SK-N-SH treated with all-trans-retinoic acid at 6 μM for 48 hours (cell line): ENCODE measurements at regions not wholly inside any gene's neighbourhood (a gene's known extent, or its start where the extent isn't known, plus 50 kb on each side); places are given as distances from the start of the nearest gene placed in this dataset.

Experiments used
- ATAC-seq: fragments of 200-7000 bp; cut with Tn5 transposase; 3 replicates; pipeline ENCODE4 v1.9.1; 2020; ENCODE audit warnings: mild to moderate bottlenecking, moderate library complexity
- BACH2 ChIP-seq: fragments of 250-450 bp; sonication (Bioruptor Pico); IDR thresholded peaks from 2 replicates; pipeline ENCODE4 v1.9.0; 2021; ENCODE audit warnings: mild to moderate bottlenecking, borderline replicate concordance
- CSDC2 ChIP-seq: fragments of 250-450 bp; sonication (Bioruptor Pico); IDR thresholded peaks from 2 replicates; pipeline ENCODE4 v1.5.0; 2020; ENCODE audit warnings: mild to moderate bottlenecking, moderate library complexity
- CSRNP3 ChIP-seq: fragments of 250-450 bp; sonication (Bioruptor Pico); IDR thresholded peaks from 2 replicates; pipeline ENCODE4 v1.5.1; 2021; ENCODE audit warnings: mild to moderate bottlenecking, moderate library complexity
- ESRRG ChIP-seq: fragments of 250-450 bp; sonication (Bioruptor Pico); IDR thresholded peaks from 2 replicates; pipeline ENCODE4 v1.6.1; 2021; ENCODE audit warnings: mild to moderate bottlenecking
- GLIS3 ChIP-seq: fragments of 250-450 bp; sonication (Bioruptor Pico); IDR thresholded peaks from 2 replicates; pipeline ENCODE4 v1.5.0; 2020; ENCODE audit warnings: mild to moderate bottlenecking, moderate library complexity
- ISL1 ChIP-seq: fragments of 250-450 bp; sonication (Bioruptor Pico); IDR thresholded peaks from 2 replicates; pipeline ENCODE4 v2.1.2; 2022; ENCODE audit warnings: mild to moderate bottlenecking, moderate library complexity
- OSR1 ChIP-seq: fragments of 250-450 bp; sonication (Bioruptor Pico); IDR thresholded peaks from 2 replicates; pipeline ENCODE4 v1.8.0; 2022; ENCODE audit warnings: moderate library complexity, mild to moderate bottlenecking, inconsistent platforms
- PATZ1 ChIP-seq: fragments of 250-450 bp; sonication (Bioruptor Pico); IDR thresholded peaks from 2 replicates; pipeline ENCODE4 v1.8.0; 2020; ENCODE audit warnings: mild to moderate bottlenecking, moderate library complexity, borderline replicate concordance
- POU6F1 ChIP-seq: fragments of 250-450 bp; sonication (Bioruptor Pico); IDR thresholded peaks from 2 replicates; pipeline ENCODE4 v1.8.0; 2021; ENCODE audit warnings: low read depth, mild to moderate bottlenecking, moderate library complexity, borderline replicate concordance
- RARB ChIP-seq: fragments of 250-450 bp; sonication (Bioruptor Pico); IDR thresholded peaks from 2 replicates; pipeline ENCODE4 v1.8.0; 2021; ENCODE audit warnings: mild to moderate bottlenecking, moderate library complexity
- TCF4 ChIP-seq: fragments of 250-450 bp; sonication (Bioruptor Pico); IDR thresholded peaks from 2 replicates; pipeline ENCODE4 v1.8.0; 2021; ENCODE audit warnings: mild to moderate bottlenecking, moderate library complexity, borderline replicate concordance
- TSHZ2 ChIP-seq: fragments of 250-450 bp; sonication (Bioruptor Pico); IDR thresholded peaks from 2 replicates; pipeline ENCODE4 v1.5.0; 2020; ENCODE audit warnings: mild to moderate bottlenecking, moderate library complexity
- ZC3H10 ChIP-seq: fragments of 250-450 bp; sonication (Bioruptor Pico); IDR thresholded peaks from 2 replicates; pipeline ENCODE4 v1.5.1; 2021; ENCODE audit warnings: mild to moderate bottlenecking, moderate library complexity
- ZFP3 ChIP-seq: fragments of 250-450 bp; sonication (Bioruptor Pico); IDR thresholded peaks from 2 replicates; pipeline ENCODE4 v1.5.0; 2020; ENCODE audit warnings: mild to moderate bottlenecking, moderate library complexity
- ZNF565 ChIP-seq: fragments of 450-650 bp; formaldehyde crosslinking; conservative IDR thresholded peaks from 2 replicates; pipeline ENCODE4 v1.5.0; 2020; ENCODE audit warnings: low read depth, mild to moderate bottlenecking, moderate library complexity
- ZNF8 ChIP-seq: fragments of 450-650 bp; formaldehyde crosslinking; IDR thresholded peaks from 2 replicates; pipeline ENCODE4 v1.5.0; 2020; ENCODE audit warnings: mild to moderate bottlenecking, moderate library complexity

GRCh38 chr18:37964885-37965571, 399.4 kb upstream of the CELF4 start:
- no peak for ATAC-seq
- TF ChIP-seq PATZ1 (no peak), ESRRG (CRISPR knock-in tag) (no peak), ZNF565 (CRISPR knock-in tag) (no peak), ZFP3 (CRISPR knock-in tag) (no peak), BACH2 (CRISPR knock-in tag) (no peak), TSHZ2 (CRISPR knock-in tag) (no peak), CSRNP3 (CRISPR knock-in tag) (no peak), ZC3H10 (no peak), RARB (CRISPR knock-in tag) (no peak), POU6F1 (CRISPR knock-in tag) (no peak), ZNF8 (CRISPR knock-in tag) (no peak), GLIS3 (no peak), ISL1 (CRISPR knock-in tag) (no peak), OSR1 (CRISPR knock-in tag) (no peak)

- ATAC-seq: no peak
These were observed 398.2 kb upstream of the CELF4 start for GRCh38 chr18:37963837-37964236.

GRCh38 chr18:37962316-37962966, 396.8 kb upstream of the CELF4 start:
- TF ChIP-seq GLIS3: no peak
- no peak for TF ChIP-seq PATZ1
- no peak for TF ChIP-seq TCF4 (CRISPR knock-in tag)
- no peak for TF ChIP-seq RARB (CRISPR knock-in tag)
- TF ChIP-seq ZC3H10: no peak
- TF ChIP-seq POU6F1 (CRISPR knock-in tag): no peak
- ATAC-seq: no peak

More at GRCh38 chr18:37963837-37964236, 398.2 kb upstream of the CELF4 start:
- TF ChIP-seq GLIS3 (no peak), ESRRG (CRISPR knock-in tag) (no peak), OSR1 (CRISPR knock-in tag) (no peak), CSDC2 (CRISPR knock-in tag) (no peak), ISL1 (CRISPR knock-in tag) (no peak)
